NOMO-1 treated with DMSO at 0.1 percent for 48 hours (cell line): ENCODE measurements at regions not wholly inside any gene's neighbourhood (a gene's known extent, or its start where the extent isn't known, plus 50 kb on each side); places are given as distances from the start of the nearest gene placed in this dataset.

Source experiments
- DNase-seq: peaks from one replicate; lab custom pipeline; 2025; ENCODE audit not compliant: unreplicated experiment; lab: John Stamatoyannopoulos, UW

GRCh38 chr2:192311701-192312460, 117.1 kb upstream of the TMEFF2 start:
- DNase-seq, result no peak

DNA sequence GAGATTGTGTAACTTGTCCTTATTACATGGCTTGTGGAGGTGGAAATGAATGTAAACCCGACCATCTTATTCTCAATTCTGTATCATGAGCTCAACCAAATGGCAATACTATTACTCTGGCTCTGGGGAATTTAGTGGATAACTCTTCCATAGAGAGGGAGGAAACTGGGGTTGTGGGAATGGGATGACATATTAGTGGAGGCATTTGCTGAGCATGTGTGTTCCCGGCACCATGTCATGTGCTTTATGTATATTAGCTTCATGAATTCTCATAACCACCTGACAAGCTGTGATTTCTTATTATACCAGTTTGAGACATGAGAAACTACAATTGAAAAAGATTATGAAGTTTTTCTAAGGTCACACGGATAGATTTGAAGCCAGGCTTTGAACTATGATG, 112.8 kb upstream of the TMEFF2 start:
- DNase-seq, result no peak

- no peak for DNase-seq
Observed at GRCh38 chr2:192298664-192299063, 103.9 kb upstream of the TMEFF2 start.

DNA sequence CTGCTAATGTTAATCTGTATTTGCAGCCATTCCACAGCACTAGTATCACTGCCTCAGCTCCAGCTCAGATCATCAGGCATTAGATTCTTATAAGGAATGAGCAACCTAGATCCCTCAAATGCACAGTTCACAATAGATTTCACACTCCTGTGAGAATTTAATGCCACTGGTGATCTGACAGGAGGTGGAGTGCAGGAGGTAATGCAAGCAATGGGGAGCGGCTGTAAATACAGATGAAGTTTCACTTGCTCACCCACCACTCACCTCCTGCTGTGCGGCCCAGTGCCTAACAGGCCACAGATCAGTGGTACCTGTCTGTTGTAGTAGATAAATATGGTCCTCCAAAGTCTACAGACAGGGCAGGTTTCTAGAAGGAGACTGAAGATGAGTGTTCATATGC, 97.7 kb upstream of the TMEFF2 start:
- no peak for DNase-seq

GRCh38 chr2:192288295-192288694, 93.6 kb upstream of the TMEFF2 start:
- no peak for DNase-seq

DNA sequence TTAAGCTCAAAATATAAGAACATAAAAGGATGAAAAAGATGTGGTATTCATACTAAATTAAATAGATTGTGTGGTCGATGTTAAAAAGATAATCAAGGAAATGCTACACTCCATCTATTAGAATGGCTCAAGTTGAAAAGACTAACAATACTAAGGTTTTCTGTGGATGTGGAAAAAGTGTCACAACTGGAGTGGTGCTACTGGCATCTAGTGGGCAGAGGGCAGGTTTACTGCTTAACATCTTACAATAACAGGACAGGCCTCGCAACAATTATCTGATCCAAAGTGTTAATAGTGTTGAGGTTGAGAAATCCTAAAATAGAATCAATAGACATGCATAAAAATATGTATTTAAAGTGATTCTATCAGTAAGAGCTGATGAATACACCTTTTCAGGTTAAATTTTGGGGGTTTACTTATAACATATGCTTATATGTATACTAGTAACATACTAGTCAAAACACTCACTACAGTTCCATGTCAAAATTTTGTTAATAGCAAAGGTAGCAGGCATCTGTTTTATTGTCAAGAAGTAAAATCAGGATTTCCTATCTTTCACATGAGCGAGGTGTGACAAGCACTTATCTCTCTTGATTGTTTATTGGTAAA, 91.5 kb upstream of the TMEFF2 start:
- no peak for DNase-seq

GRCh38 chr2:192283450-192283849, 88.7 kb upstream of the TMEFF2 start:
- DNase-seq, result no peak

- no peak for DNase-seq
Observed at GRCh38 chr2:192278701-192279100, 84.0 kb upstream of the TMEFF2 start.

DNA sequence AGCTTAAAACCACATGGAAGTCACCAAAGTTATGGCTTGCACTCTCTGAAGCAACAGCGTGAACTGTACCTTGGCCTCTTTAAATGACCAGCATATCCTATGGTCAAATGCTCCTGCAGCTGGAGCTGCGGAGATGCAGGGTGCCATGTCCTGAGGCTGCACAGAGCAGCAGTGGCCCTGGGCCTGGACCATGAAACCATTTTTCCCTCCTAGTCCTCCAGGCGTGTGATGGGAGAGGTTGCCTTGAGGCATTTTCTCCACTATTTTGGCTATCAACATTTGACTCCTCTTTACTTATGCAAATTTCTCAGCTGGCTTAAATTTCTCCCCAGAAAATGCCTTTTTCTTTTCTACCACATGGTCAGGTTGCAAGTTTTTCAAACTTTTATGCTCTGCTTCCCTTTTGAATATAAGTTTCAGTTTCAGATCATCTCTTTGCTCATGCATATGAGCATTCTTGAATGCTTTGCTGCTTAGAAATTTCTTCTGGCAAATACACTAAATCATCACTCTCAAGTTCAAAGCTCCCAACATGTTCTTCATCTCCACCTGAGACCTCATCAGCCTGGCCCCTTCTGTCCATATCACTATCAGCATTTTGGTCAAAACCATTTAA, 82.9 kb upstream of the TMEFF2 start:
- no peak for DNase-seq

DNA sequence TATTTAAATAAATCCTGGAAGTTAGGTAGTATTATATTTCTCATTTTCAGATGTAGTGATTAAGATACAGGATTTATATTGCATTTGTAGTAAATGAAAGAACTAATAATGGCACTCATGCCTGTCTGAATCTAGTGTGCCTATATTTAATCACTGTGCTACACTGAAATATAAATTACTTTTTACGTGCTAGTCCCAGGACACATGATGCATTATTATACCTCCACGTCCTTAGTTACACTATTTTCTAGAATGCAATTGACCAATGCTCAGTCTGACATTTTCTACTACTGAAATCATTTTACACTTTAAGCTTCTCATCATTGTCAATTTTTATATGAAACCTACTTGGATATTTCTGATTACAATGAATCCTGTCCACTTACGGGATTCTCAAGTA, 80.9 kb upstream of the TMEFF2 start:
- DNase-seq, result no peak

DNA sequence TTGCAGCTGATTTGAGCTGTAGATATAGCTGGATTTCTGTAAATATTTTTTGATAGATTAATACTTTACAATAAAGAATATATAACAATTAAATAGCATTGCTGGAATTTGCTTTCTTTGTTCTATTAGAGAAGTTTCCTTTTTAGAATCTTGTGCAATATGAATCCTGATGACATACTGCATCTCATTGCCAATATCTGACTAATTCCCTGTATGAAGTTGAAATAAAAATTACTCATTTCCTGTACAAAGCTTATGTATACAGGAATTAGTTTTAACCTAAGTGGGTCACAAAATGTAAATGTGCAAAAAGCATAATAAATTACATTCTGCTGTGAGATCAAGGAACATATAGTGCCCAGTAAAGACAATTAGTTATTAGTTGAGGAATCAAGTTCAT, 72.8 kb upstream of the TMEFF2 start:
- DNase-seq, result no peak

DNA sequence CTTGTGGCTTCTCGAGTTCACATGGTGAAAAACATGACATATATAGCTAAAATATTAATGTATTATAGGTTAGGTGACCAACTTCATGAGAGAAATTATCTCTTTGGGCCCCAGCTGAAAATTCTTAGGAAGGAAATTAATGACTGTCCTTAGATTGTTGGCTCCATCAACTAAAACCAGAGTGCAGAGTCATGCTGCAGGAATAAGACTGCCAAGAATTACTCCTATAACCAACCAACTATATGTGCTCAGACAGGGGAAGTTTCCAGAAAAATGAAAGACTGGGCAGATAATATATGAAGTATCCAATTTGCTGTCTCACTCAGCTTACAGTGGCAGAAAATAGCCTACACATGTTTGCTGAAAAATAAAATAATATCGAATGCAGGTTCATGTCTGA, 71.0 kb upstream of the TMEFF2 start:
- DNase-seq, result no peak

DNA sequence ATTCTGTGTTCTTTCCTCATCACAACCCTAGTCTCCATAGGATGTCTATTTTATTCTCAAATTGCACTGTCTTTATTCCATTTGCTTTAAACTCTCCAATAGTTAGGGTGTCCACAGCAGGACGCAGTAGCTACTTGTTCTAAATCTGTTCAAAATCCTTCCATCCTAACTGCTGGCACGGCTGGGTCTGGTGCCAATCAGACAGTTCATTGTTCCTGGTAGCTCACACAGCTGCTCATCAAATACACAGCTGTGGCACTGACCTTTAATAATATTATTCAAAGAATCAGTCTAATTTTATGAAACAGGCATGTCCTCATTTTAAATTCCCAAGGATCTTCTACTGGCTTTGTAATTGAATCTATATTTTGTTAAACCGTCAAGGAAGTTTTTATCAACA, 59.7 kb upstream of the TMEFF2 start:
- DNase-seq, result no peak

DNA sequence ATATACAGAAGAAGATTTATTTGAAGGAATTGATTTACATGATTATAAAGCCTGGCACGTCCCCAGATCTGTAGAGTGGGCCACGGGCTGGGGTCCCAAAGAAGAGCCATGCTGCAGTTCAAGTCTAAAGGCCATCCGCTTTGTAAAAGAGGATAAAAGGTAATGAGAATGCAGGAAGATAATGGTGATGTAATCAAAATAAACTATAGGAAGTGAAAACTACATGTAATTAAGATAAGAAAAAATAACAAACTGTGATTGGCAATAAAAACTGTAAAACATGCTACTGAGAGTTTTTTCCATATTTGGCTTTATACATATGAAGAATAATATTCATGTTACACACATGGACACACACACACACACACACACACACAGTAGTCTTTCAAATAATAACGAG, 59.0 kb upstream of the TMEFF2 start:
- DNase-seq, result no peak

- DNase-seq, result no peak
Observed at GRCh38 chr2:192250961-192251360, 56.2 kb upstream of the TMEFF2 start.

GRCh38 chr2:192247456-192247855, 52.7 kb upstream of the TMEFF2 start:
- no peak for DNase-seq

GRCh38 chr2:192246297-192246696, 51.6 kb upstream of the TMEFF2 start:
- DNase-seq, result no peak

DNA sequence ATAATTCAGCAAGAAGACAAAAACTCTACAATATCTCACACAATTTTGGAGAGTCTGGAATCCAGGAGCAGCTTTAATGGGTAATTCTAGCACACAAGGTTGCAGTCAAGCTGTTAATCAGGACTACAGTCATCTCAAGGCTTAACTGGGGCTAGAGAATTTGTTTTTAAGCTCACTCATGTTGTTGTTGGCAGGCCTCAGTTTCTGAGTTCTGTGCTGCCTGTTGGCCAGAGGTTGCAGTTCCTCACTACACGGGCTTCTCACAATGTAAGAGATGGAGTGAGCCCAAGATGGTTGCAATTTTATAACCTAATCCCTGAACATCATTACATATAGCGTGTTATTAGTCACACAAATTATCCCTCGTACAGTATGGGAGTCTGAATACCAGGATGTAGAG, 50.6 kb upstream of the TMEFF2 start:
- DNase-seq, result no peak
